ENCODE measurements at regions not wholly inside any gene's neighbourhood (a gene's known extent, or its start where the extent isn't known, plus 50 kb on each side); places are given as distances from the start of the nearest gene placed in this dataset.

DNA sequence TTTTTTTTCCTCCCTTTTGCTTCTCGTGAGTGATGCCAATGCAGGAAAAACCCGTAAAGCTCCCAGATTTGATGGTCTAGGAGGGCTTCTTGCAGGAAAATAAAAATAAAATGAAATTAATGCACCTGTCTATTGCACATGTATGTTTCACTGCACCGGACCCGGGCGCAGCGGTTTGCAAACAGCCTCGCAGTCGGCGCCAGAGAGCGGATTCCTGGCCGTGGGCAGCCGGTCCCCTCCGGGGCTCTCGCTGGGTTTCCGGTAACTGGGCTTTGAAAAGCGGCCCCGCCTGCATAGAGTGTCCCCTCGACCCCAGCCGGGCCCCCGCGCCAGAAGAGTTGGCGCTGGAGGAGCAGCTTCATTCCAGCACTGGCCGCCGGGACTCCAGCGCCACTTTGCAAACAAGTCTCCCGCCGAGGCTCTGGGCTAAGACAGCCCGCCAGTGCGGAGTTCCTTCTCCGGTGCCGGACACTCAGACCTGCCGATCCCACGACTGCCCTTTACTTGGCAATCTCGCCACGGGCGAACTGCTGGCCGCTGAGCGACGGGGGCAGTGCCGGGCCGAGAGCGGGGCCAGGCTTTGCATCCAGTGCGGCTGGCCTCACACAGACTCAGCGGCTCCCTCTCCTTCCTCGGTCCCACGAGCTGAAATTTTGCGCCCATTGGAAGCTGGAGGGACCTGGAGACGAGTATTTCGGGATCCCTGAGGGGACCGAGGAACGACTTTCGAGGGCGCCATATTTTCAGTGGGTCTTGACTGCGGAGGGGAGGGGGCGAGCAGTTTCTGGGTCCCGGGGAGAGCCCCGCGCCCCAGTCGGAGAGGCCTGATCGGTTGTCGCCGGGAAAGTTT lies 225.9 kb upstream of the C2CD4B start:
- H3K27ac ChIP-seq (ENCODE audit: low read length), result peak overlapping the region; percentile 47
- peak overlapping the region; percentile 66 for H3K4me3 ChIP-seq (ENCODE audit: low read length)
- peak in 1 of 2 donors; percentile 66 for DNase-seq
- WGBS (ENCODE audit: insufficient coverage, low lambda C conversion rate), result no CpG with 5 or more reads among the region's 62 CpGs
- no peaks in the 10 kb centered on the region for H3K27me3 ChIP-seq (ENCODE audit: control insufficient read depth, insufficient read depth, low read length)
- peaks cover 9% of the 10 kb centered on the region for H3K4me1 ChIP-seq (ENCODE audit: control insufficient read depth, insufficient read depth, low read length)
- no peaks in the 10 kb centered on the region for H3K36me3 ChIP-seq (ENCODE audit: control insufficient read depth, insufficient read depth, low read length)
- H3K9me3 ChIP-seq (ENCODE audit: control insufficient read depth, low read depth, low read length), result no peaks in the 10 kb centered on the region

DNA sequence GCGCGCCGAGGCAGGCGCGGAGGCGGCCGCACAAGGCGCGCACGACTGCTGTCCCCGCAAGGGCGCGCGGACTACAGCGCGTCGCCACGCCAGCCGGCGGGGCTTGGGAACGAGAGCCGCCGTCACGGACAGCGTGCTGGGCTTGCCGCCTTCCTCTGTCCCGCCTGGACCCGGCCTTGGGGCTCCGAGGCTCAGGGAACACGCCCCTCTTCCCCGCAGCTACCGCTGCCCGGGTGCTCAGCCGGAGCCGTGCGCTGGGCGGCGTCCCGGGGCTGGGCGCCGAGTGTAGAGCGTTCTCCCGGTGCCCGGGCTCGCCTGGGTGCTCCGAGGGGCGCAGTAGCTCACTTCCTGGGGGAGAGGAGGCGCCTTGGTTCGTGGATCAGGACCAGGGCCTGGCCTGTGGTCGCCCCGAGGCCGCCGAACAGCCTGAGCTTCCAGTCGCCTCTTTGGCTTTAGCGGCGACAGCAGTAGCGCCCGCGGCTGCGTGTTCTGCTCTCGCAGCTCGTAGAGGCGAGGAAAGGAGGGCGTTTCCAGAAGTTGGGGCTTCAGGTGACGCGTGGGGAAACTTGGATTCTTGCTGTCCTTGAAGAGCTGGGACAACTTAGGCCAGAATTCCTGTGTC lies 226.7 kb upstream of the C2CD4B start:
- no CpG with 5 or more reads among the region's 66 CpGs for WGBS (ENCODE audit: insufficient coverage, low lambda C conversion rate)
- no peaks in the 10 kb centered on the region for H3K36me3 ChIP-seq (ENCODE audit: control insufficient read depth, insufficient read depth, low read length)
- H3K27ac ChIP-seq (ENCODE audit: low read length), result no peak overlapping the region
- H3K4me1 ChIP-seq (ENCODE audit: control insufficient read depth, insufficient read depth, low read length), result peaks cover 9% of the 10 kb centered on the region
- H3K27me3 ChIP-seq (ENCODE audit: control insufficient read depth, insufficient read depth, low read length), result no peaks in the 10 kb centered on the region
- DNase-seq, result peak; percentile 53 to 80
- H3K4me3 ChIP-seq (ENCODE audit: low read length), result peak overlapping the region; percentile 66
- no peaks in the 10 kb centered on the region for H3K9me3 ChIP-seq (ENCODE audit: control insufficient read depth, low read depth, low read length)

DNA sequence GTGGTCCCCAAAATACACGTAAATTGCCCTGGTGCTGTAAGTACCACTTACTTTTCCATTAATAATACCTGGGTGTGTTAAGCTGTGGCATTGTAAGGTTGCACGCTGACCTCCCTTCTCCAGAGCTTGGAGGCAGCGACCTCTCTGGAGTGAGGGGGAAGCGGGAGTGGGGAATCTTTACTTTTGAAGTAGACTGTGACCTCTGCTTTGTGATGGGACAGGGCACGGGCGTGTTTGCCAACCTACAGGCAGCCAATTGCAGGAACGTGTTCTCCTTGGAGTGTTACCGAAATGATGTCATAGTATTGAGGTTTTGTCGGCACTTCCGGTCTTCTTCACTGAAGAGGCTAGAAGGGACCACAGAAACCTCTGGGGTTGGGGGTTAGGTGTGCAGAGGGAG lies 227.3 kb upstream of the C2CD4B start:
- Histone ChIP-seq H3K27ac (ENCODE audit: low read length) (no peak overlapping the region), H3K4me1 (ENCODE audit: control insufficient read depth, insufficient read depth, low read length) (peaks cover 9% of the 10 kb centered on the region), H3K4me3 (ENCODE audit: low read length) (peak overlapping the region; percentile 66), H3K36me3 (ENCODE audit: control insufficient read depth, insufficient read depth, low read length) (no peaks in the 10 kb centered on the region), H3K27me3 (ENCODE audit: control insufficient read depth, insufficient read depth, low read length) (no peaks in the 10 kb centered on the region), H3K9me3 (ENCODE audit: control insufficient read depth, low read depth, low read length) (no peaks in the 10 kb centered on the region)
- peak in 1 of 2 donors; percentile 63 for DNase-seq
- WGBS (ENCODE audit: insufficient coverage, low lambda C conversion rate), result no CpG with 5 or more reads among the region's 10 CpGs

DNA sequence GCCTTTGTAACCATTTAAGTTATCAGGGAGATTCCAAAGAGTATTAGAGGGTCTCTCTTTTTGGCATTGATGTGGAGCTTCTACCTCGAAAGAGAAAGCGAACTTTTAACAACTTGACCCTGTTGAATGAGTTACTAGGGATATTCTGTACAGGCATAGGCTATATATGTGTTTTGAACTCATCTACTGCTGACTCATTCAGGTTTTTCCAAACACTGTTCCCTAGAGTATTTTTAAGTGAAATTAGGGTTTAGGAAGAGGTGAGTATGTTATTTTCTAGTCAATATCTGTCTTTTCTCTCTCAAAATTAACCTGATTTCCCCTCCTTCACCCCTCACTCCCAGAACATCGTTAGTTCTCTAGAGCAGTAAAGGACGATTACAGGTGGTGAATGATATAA lies 228.1 kb upstream of the C2CD4B start:
- H3K36me3 ChIP-seq (ENCODE audit: control insufficient read depth, insufficient read depth, low read length), result no peaks in the 10 kb centered on the region
- 100% methylated on average over 2 of the region's 4 CpGs for WGBS (ENCODE audit: insufficient coverage, low lambda C conversion rate)
- H3K9me3 ChIP-seq (ENCODE audit: control insufficient read depth, low read depth, low read length), result no peaks in the 10 kb centered on the region
- no peak for DNase-seq
- H3K27ac ChIP-seq (ENCODE audit: low read length), result no peak overlapping the region
- H3K4me3 ChIP-seq (ENCODE audit: low read length), result no peak overlapping the region
- H3K27me3 ChIP-seq (ENCODE audit: control insufficient read depth, insufficient read depth, low read length), result no peaks in the 10 kb centered on the region
- H3K4me1 ChIP-seq (ENCODE audit: control insufficient read depth, insufficient read depth, low read length), result peaks cover 9% of the 10 kb centered on the region

DNA sequence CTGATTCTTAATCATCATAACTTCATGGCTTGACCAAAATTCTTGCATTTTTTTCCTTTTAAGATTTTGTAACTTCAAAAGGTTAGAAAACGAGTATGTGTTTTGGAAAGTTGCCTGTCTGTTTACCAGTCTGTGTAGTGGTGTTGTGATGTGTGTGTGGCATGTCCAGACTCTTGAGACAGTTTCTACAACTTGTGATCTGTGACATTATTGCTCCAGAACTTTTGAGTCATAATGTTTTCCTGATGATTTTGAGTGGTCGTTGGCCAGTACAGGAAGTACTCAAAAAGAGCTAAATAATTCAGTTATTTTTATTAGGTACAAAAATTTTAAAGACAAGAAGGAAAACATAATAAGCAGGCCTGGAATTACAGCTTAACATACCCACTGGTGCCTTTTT lies 229.0 kb upstream of the C2CD4B start:
- Histone ChIP-seq H3K36me3 (ENCODE audit: control insufficient read depth, insufficient read depth, low read length) (no peaks in the 10 kb centered on the region), H3K9me3 (ENCODE audit: control insufficient read depth, low read depth, low read length) (peaks cover 6% of the 10 kb centered on the region), H3K27ac (ENCODE audit: low read length) (no peak overlapping the region), H3K4me1 (ENCODE audit: control insufficient read depth, insufficient read depth, low read length) (peaks cover 9% of the 10 kb centered on the region), H3K27me3 (ENCODE audit: control insufficient read depth, insufficient read depth, low read length) (no peaks in the 10 kb centered on the region), H3K4me3 (ENCODE audit: low read length) (no peak overlapping the region)
- DNase-seq, result no peak
- 50% methylated on average over 1 of the region's 2 CpGs for WGBS (ENCODE audit: insufficient coverage, low lambda C conversion rate)

DNA sequence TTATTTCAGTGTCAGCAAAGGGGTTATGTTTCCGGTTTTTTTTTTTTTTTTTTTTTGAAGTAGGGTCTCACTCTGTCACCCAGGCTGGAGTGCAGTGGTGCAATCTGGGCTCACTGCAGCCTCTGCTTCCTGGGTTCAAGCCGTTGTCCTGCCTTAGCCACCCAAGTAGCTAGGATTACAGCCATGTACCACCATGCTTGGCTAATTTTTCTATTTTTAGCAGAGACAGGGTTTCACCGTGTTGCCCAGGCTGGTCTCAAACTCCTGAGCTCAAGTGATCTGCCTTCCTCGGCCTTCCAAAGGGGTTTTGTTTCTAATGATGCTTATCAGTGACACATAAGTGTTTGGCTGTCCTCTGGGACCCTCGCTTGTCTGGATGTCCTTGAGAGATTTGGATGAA lies 235.7 kb upstream of the C2CD4B start:
- DNase-seq, result no peak
- WGBS (ENCODE audit: insufficient coverage, low lambda C conversion rate), result no CpG with 5 or more reads among the region's 5 CpGs
- no peaks in the 10 kb centered on the region for H3K27me3 ChIP-seq (ENCODE audit: control insufficient read depth, insufficient read depth, low read length)
- H3K9me3 ChIP-seq (ENCODE audit: control insufficient read depth, low read depth, low read length), result peaks cover 10% of the 10 kb centered on the region
- no peak overlapping the region for H3K27ac ChIP-seq (ENCODE audit: low read length)
- H3K4me1 ChIP-seq (ENCODE audit: control insufficient read depth, insufficient read depth, low read length), result no peaks in the 10 kb centered on the region
- no peaks in the 10 kb centered on the region for H3K36me3 ChIP-seq (ENCODE audit: control insufficient read depth, insufficient read depth, low read length)
- no peak overlapping the region for H3K4me3 ChIP-seq (ENCODE audit: low read length)

DNA sequence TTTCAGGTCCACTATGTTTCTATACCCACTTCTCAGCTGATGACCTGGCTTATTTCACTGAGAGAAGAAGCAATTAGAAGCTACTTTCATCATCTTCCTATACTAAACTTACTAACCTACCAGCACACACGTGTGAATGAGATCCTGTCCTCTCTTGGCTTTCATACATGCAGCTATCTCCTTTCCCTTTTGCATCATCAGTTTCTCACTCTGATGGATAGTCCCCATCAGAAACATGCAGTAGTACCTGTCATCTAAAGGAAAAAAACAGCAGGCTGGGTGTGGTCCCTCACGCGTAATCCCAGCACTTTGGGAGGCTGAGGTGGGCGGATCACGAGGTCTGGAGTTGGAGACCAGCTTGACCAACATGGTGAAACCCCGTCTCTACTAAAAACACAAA lies 237.6 kb upstream of the C2CD4B start:
- 100% methylated on average over 1 of the region's 6 CpGs for WGBS (ENCODE audit: insufficient coverage, low lambda C conversion rate)
- no peak for DNase-seq
- H3K36me3 ChIP-seq (ENCODE audit: control insufficient read depth, insufficient read depth, low read length), result no peaks in the 10 kb centered on the region
- no peaks in the 10 kb centered on the region for H3K27me3 ChIP-seq (ENCODE audit: control insufficient read depth, insufficient read depth, low read length)
- no peaks in the 10 kb centered on the region for H3K4me1 ChIP-seq (ENCODE audit: control insufficient read depth, insufficient read depth, low read length)
- no peak overlapping the region for H3K4me3 ChIP-seq (ENCODE audit: low read length)
- peaks cover 10% of the 10 kb centered on the region for H3K9me3 ChIP-seq (ENCODE audit: control insufficient read depth, low read depth, low read length)
- H3K27ac ChIP-seq (ENCODE audit: low read length), result no peak overlapping the region

DNA sequence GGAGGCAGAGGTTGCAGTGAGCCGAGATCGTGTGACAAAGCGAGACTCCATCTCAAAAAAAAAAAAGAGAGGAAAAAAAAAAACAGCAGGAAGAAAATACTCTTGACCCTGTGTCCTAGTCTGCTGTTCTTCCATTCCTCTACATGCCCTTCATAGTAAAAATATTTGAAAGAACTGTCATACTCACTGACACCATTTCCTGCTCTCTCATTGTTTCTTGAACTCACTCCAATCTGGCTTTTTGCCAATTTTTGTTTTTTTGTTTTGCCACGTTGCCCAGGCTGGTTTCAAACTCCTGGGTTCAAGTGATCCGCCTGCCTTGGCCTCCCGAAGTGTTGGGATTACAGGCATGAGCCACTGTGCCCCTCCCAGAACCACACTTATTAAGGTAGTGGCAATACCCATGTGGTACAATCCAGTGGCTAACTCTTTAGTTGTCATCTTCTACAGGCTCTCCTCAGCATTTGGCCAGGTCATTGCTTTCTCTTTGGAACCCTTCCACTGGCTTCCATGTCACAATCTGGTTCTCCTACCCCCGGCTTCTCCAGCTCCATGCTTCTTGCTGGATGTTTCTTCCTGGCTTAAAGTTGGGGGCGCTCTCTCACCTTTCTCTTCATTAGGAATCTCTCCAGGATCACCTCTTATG lies 238.2 kb upstream of the C2CD4B start:
- Histone ChIP-seq H3K4me3 (ENCODE audit: low read length) (no peak overlapping the region), H3K27ac (ENCODE audit: low read length) (no peak overlapping the region), H3K9me3 (ENCODE audit: control insufficient read depth, low read depth, low read length) (peaks cover 10% of the 10 kb centered on the region), H3K4me1 (ENCODE audit: control insufficient read depth, insufficient read depth, low read length) (peaks cover 2% of the 10 kb centered on the region), H3K27me3 (ENCODE audit: control insufficient read depth, insufficient read depth, low read length) (no peaks in the 10 kb centered on the region), H3K36me3 (ENCODE audit: control insufficient read depth, insufficient read depth, low read length) (no peaks in the 10 kb centered on the region)
- DNase-seq, result no peak
- WGBS (ENCODE audit: insufficient coverage, low lambda C conversion rate), result 82% methylated on average over 3 of the region's 8 CpGs

DNA sequence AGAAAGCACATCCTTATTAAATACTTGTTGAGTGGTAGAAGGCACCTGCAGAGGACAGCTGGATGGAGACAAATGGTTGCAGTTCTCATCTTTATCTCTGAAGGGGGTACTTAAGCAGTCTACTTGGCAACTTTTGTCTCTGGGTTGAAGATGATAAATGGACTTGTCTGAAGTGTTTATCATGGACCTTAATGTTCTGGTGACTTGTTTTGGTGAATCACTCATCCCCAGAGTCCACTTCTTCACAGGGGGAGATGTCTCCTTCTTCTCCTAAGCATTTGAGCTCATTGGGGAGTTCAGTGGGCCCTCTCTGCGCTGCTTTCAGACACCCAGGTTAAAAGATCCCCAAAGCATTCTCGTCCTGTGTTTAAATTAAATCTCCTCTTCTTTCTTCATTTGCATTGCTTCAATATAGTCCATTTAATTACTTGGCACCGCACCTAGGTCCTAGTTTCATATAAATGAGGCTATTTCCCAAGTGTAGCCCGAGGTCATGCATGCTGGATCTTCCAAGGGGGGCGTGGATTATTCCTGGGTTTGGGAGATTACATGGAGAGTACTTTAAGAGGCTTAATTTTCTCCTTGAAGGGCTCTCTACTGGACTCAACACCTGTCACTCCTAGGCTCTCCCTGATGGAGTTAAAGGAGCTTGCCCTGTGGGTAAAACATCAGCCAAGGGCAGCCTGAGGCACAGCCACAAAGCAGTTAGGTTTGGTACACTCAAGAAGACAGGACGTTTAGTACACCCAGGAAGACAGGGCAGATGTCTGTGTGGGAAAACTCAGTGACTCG lies 239.3 kb upstream of the C2CD4B start:
- Histone ChIP-seq H3K4me1 (ENCODE audit: control insufficient read depth, insufficient read depth, low read length) (peaks cover 5% of the 10 kb centered on the region), H3K9me3 (ENCODE audit: control insufficient read depth, low read depth, low read length) (peaks cover under 1% of the 10 kb centered on the region), H3K27me3 (ENCODE audit: control insufficient read depth, insufficient read depth, low read length) (no peaks in the 10 kb centered on the region), H3K36me3 (ENCODE audit: control insufficient read depth, insufficient read depth, low read length) (no peaks in the 10 kb centered on the region), H3K4me3 (ENCODE audit: low read length) (no peak overlapping the region), H3K27ac (ENCODE audit: low read length) (no peak overlapping the region)
- WGBS (ENCODE audit: insufficient coverage, low lambda C conversion rate), result 90% methylated on average over 2 of the region's 7 CpGs
- no peak for DNase-seq

DNA sequence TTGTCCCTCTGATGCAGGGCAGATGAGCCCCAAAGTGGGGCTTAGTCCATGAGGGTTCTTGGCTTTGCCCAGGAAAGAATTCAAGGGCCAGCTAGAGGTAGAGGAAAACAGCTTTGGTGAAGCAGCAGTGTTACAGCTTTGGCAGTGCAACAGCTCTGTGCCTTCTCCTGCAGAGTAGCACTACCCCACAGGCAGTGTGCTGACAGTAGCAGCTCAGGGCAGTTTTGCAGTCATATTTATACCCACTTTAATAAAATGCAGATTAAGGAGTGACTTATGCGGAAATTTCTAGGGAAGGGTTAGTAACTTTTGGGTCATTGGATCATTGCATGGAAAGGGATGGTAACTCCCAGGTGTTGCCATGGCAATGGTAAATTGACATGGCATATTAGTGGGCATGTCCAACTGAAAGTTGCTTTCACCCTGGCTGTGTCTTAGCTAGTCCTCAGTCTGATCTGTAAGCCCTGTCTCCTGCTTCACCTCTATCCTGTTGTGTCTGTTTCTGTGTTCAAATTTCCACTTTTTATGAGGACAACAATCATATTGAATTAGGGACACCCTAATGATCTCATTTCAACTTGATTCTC lies 241.3 kb upstream of the C2CD4B start:
- H3K27ac ChIP-seq (ENCODE audit: low read length), result no peak overlapping the region
- H3K4me1 ChIP-seq (ENCODE audit: control insufficient read depth, insufficient read depth, low read length), result peaks cover 5% of the 10 kb centered on the region
- no peak overlapping the region for H3K4me3 ChIP-seq (ENCODE audit: low read length)
- no peaks in the 10 kb centered on the region for H3K36me3 ChIP-seq (ENCODE audit: control insufficient read depth, insufficient read depth, low read length)
- whole genome bisulfite sequencing (ENCODE audit: insufficient coverage, low lambda C conversion rate), result 100% methylated on average over 1 of the region's 1 CpG
- no peaks in the 10 kb centered on the region for H3K27me3 ChIP-seq (ENCODE audit: control insufficient read depth, insufficient read depth, low read length)
- H3K9me3 ChIP-seq (ENCODE audit: control insufficient read depth, low read depth, low read length), result no peaks in the 10 kb centered on the region
- DNase-seq, result no peak
